Loucy (cell line): ENCODE measurements at regions not wholly inside any gene's neighbourhood (a gene's known extent, or its start where the extent isn't known, plus 50 kb on each side); places are given as distances from the start of the nearest gene placed in this dataset.

Source experiments
- H2AFZ ChIP-seq: fragments of 200-600 bp; sonication (generic); 2 replicates; pipeline ENCODE4 v1.6.0; 2016; ENCODE audit warnings: antibody characterized with exemption, mild to moderate bottlenecking, low read length, moderate library complexity
- H3F3A ChIP-seq: fragments of 200-600 bp; 2 replicates; pipeline ENCODE4 v1.6.0; 2016; ENCODE audit warnings: antibody characterized with exemption, low read depth, mild to moderate bottlenecking
- H3K27me3 ChIP-seq: fragments of 200-600 bp; sonication (generic); 2 replicates; pipeline ENCODE4 v1.6.1; 2014; ENCODE audit warnings: low read length, mild to moderate bottlenecking; ENCODE audit not compliant: insufficient read depth, poor library complexity, severe bottlenecking
- H3K36me3 ChIP-seq: fragments of 200-600 bp; sonication (generic); 2 replicates; pipeline ENCODE4 v1.6.1; 2016; ENCODE audit warnings: low read length; ENCODE audit not compliant: insufficient read depth
- H3K4me1 ChIP-seq: fragments of 200-600 bp; sonication (generic); 2 replicates; pipeline ENCODE4 v1.5.1; 2014; ENCODE audit warnings: low read length, mild to moderate bottlenecking; ENCODE audit not compliant: insufficient read depth, poor library complexity, severe bottlenecking
- H3K4me2 ChIP-seq: fragments of 200-600 bp; sonication (generic); 2 replicates; pipeline ENCODE4 v1.6.0; 2014; ENCODE audit warnings: antibody characterized with exemption, low read length, low read depth, mild to moderate bottlenecking; ENCODE audit not compliant: poor library complexity, severe bottlenecking
- H3K4me3 ChIP-seq: fragments of 200-600 bp; sonication (generic); 2 replicates; pipeline ENCODE4 v1.5.1; 2014; ENCODE audit warnings: low read length, mild to moderate bottlenecking, mixed read lengths; ENCODE audit not compliant: poor library complexity, severe bottlenecking
- H3K79me2 ChIP-seq: fragments of 200-600 bp; sonication (generic); 2 replicates; pipeline ENCODE4 v1.6.1; 2014; ENCODE audit warnings: low read length; ENCODE audit not compliant: insufficient read depth
- H3K9ac ChIP-seq: fragments of 200-600 bp; sonication (generic); 2 replicates; pipeline ENCODE4 v1.6.0; 2014; ENCODE audit warnings: mild to moderate bottlenecking, low read depth, low read length, moderate library complexity; ENCODE audit not compliant: poor library complexity, severe bottlenecking
- H3K9me2 ChIP-seq: fragments of 200-600 bp; sonication (generic); replicated peaks from 2 replicates; pipeline ENCODE4 v1.6.1; 2016; ENCODE audit warnings: low read depth, low read length, mixed read lengths
- H3K9me3 ChIP-seq: fragments of 200-600 bp; sonication (generic); 2 replicates; pipeline ENCODE4 v1.6.1; 2014; ENCODE audit warnings: mild to moderate bottlenecking, antibody characterized with exemption, low read length, low read depth; ENCODE audit not compliant: insufficient read depth
- H4K20me1 ChIP-seq: fragments of 200-600 bp; sonication (generic); 2 replicates; pipeline ENCODE4 v1.6.0; 2014; ENCODE audit warnings: antibody characterized with exemption, low read length, mild to moderate bottlenecking; ENCODE audit not compliant: insufficient read depth, poor library complexity, severe bottlenecking
- EZH2phosphoT487 ChIP-seq: fragments of 200-600 bp; IDR thresholded peaks from 2 replicates; pipeline ENCODE4 v1.6.1; 2018; ENCODE audit warnings: antibody characterized with exemption, mild to moderate bottlenecking, moderate library complexity, borderline replicate concordance
- TF ChIP-seq, protein P1 (sequence below): fragments of 200-600 bp; sonication (generic); conservative IDR thresholded peaks from 2 replicates; pipeline ENCODE4 v1.5.1; 2014; ENCODE audit warnings: mild to moderate bottlenecking, antibody characterized with exemption, low read length

DNA sequence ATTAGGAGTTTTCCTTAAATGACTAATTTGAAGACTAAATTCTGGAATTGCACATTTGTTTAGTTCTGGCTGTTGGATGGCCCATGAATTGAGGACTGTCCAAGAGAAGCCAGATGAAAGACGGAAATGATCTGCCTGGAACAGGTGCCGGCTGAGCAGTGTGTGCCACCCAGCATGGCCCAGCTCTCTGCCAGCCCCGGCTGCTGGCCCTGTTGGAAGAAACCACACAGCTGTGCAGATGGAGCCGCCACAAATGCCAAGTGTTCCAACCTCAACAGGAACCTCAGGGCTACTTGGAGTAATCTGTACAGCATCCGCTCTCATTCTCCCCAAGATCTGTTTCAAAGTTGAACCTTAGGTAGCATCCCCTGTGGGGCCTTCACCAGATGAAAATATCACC lies 67.0 kb upstream of the STARD13 start:
- H3K9me3 ChIP-seq = no peaks in the 10 kb centered on the region
- no peaks in the 10 kb centered on the region for H3K4me1 ChIP-seq
- no peak overlapping the region for H3K9ac ChIP-seq
- H3K36me3 ChIP-seq = no peaks in the 10 kb centered on the region
- no peak overlapping the region for H3K4me2 ChIP-seq
- H3K9me2 ChIP-seq = no peaks in the 10 kb centered on the region
- no peaks in the 10 kb centered on the region for H4K20me1 ChIP-seq
- no peak overlapping the region for H3K4me3 ChIP-seq
- H3K27me3 ChIP-seq = no peaks in the 10 kb centered on the region
- H3F3A ChIP-seq = no peaks in the 10 kb centered on the region
- H3K79me2 ChIP-seq = no peaks in the 10 kb centered on the region
- TF ChIP-seq, protein P1, sequence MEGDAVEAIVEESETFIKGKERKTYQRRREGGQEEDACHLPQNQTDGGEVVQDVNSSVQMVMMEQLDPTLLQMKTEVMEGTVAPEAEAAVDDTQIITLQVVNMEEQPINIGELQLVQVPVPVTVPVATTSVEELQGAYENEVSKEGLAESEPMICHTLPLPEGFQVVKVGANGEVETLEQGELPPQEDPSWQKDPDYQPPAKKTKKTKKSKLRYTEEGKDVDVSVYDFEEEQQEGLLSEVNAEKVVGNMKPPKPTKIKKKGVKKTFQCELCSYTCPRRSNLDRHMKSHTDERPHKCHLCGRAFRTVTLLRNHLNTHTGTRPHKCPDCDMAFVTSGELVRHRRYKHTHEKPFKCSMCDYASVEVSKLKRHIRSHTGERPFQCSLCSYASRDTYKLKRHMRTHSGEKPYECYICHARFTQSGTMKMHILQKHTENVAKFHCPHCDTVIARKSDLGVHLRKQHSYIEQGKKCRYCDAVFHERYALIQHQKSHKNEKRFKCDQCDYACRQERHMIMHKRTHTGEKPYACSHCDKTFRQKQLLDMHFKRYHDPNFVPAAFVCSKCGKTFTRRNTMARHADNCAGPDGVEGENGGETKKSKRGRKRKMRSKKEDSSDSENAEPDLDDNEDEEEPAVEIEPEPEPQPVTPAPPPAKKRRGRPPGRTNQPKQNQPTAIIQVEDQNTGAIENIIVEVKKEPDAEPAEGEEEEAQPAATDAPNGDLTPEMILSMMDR = no peak
- TF ChIP-seq EZH2phosphoT487 = no peak
- no peak overlapping the region for H2AFZ ChIP-seq

DNA sequence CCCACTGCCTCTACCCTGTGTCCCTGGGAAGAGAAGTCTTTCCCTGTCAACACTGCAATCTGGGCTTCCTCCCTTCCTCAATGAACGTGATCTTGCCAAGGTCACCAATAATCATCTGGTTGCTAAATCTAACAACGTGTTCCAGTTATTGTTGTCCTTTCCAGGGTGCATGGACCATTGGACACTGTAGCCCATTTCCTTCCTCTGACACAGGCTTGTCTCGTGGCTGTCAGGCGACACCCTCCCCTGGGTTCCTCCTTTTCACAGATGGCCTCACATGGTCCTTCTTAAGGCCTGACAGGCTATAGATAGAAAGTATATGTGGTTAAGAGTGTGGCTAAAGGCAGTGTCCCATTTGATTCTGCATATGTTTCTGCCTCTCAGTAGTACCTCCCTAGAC lies 67.7 kb upstream of the STARD13 start:
- no peaks in the 10 kb centered on the region for H3K9me3 ChIP-seq
- H3K4me1 ChIP-seq = no peaks in the 10 kb centered on the region
- H3K4me2 ChIP-seq = no peak overlapping the region
- no peaks in the 10 kb centered on the region for H3F3A ChIP-seq
- H3K9ac ChIP-seq = no peak overlapping the region
- no peak overlapping the region for H2AFZ ChIP-seq
- H4K20me1 ChIP-seq = no peaks in the 10 kb centered on the region
- no peaks in the 10 kb centered on the region for H3K79me2 ChIP-seq
- no peaks in the 10 kb centered on the region for H3K27me3 ChIP-seq
- H3K4me3 ChIP-seq = no peak overlapping the region
- no peaks in the 10 kb centered on the region for H3K36me3 ChIP-seq
- H3K9me2 ChIP-seq = no peaks in the 10 kb centered on the region
- TF ChIP-seq EZH2phosphoT487 = no peak
- TF ChIP-seq, protein P1 = no peak

DNA sequence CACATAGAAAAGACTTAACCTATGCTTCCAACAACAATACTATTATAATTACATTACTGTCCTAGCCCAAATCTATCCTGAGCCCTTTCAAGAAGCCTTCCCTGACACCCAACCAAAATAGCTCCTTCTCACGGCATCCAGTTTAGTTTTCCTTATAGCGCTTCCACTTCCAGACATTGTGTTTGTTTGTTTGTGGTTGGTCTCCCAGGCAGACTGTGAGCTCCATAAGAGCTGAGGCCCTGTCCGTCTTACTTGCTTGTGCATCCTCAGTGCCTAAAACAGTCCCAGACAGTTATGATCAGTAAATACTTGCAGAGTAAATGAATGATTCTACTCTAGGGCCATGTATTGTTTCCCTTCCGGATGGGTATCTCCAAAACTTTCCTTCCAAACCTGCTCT lies 68.1 kb upstream of the STARD13 start:
- TF ChIP-seq, protein P1 = no peak
- no peak for TF ChIP-seq EZH2phosphoT487
- H3K4me1 ChIP-seq = no peaks in the 10 kb centered on the region
- H3K36me3 ChIP-seq = no peaks in the 10 kb centered on the region
- H2AFZ ChIP-seq = no peak overlapping the region
- H3K9me3 ChIP-seq = no peaks in the 10 kb centered on the region
- H3K4me2 ChIP-seq = no peak overlapping the region
- no peak overlapping the region for H3K9ac ChIP-seq
- no peaks in the 10 kb centered on the region for H3K27me3 ChIP-seq
- H3K4me3 ChIP-seq = no peak overlapping the region
- no peaks in the 10 kb centered on the region for H3F3A ChIP-seq
- H4K20me1 ChIP-seq = no peaks in the 10 kb centered on the region
- H3K79me2 ChIP-seq = no peaks in the 10 kb centered on the region
- no peaks in the 10 kb centered on the region for H3K9me2 ChIP-seq
